ENCODE measurements at regions not wholly inside any gene's neighbourhood (a gene's known extent, or its start where the extent isn't known, plus 50 kb on each side); places are given as distances from the start of the nearest gene placed in this dataset.

DNA sequence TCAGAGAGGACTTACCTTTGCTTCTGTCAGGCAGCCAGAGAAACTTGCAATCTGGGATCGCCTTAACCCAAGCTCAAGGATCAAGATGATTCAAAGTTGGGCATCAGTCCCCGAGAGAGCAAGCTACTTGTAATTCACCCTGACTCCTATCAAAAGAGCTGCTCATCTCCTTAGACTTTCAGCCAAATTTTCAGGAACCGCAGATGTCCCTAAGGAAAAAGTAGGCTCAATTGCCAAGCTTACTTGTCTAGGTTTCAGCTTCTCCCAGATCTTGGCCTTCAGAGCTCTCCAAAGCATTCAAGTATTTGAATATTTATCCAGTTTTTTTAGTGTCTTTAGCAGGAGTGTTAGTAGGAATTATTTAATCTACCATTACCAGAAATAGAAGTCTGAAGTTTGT is 434.1 kb upstream of the MMS22L start:
- FAIRE-seq (no peak), DNase-seq (ENCODE audit: insufficient read length, low spot score) (no peak)
- TF ChIP-seq, protein P1, sequence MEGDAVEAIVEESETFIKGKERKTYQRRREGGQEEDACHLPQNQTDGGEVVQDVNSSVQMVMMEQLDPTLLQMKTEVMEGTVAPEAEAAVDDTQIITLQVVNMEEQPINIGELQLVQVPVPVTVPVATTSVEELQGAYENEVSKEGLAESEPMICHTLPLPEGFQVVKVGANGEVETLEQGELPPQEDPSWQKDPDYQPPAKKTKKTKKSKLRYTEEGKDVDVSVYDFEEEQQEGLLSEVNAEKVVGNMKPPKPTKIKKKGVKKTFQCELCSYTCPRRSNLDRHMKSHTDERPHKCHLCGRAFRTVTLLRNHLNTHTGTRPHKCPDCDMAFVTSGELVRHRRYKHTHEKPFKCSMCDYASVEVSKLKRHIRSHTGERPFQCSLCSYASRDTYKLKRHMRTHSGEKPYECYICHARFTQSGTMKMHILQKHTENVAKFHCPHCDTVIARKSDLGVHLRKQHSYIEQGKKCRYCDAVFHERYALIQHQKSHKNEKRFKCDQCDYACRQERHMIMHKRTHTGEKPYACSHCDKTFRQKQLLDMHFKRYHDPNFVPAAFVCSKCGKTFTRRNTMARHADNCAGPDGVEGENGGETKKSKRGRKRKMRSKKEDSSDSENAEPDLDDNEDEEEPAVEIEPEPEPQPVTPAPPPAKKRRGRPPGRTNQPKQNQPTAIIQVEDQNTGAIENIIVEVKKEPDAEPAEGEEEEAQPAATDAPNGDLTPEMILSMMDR (IDR thresholded peaks at IDR 0.05; ENCODE audit: insufficient read depth, missing control alignments), result no peak

GRCh38 chr6:97726378-97726777 is 443.4 kb upstream of the MMS22L start:
- TF ChIP-seq, protein P1 (IDR thresholded peaks at IDR 0.05; ENCODE audit: insufficient read depth, missing control alignments), result peak; percentile 27
- DNase-seq (ENCODE audit: insufficient read length, low spot score) (no peak), FAIRE-seq (no peak)

GRCh38 chr6:97732045-97732444 is 449.0 kb upstream of the MMS22L start:
- DNase-seq (ENCODE audit: insufficient read length, low spot score), result no peak
- TF ChIP-seq, protein P1 (IDR thresholded peaks at IDR 0.05; ENCODE audit: insufficient read depth, missing control alignments), result no peak
- FAIRE-seq, result no peak

- FAIRE-seq, result no peak
- TF ChIP-seq, protein P1 (IDR thresholded peaks at IDR 0.05; ENCODE audit: insufficient read depth, missing control alignments), result no peak
- no peak for DNase-seq (ENCODE audit: insufficient read length, low spot score)
Observed at GRCh38 chr6:97757575-97757974, 474.6 kb upstream of the MMS22L start.

DNA sequence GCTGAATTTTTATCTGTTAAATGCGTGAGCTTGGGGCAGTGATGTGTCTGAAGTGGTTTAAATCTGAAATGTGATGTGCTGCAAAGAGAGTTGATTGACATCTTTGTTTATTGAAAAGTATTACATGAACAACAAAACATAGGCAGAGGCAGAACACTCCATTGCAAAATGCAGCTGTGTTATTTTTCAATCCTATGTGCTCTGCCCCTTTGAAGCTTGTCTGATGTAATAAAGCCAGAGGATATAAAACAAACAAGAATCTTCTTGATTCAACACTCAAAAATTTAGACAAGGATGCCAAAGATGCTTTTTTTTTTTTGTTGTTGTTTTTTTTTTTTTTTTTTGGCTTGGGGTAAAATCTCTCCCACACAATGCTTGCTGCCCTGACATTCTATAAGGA is 482.4 kb upstream of the MMS22L start:
- no peak for FAIRE-seq
- no peak for DNase-seq (ENCODE audit: insufficient read length, low spot score)
- TF ChIP-seq, protein P1 (IDR thresholded peaks at IDR 0.05; ENCODE audit: insufficient read depth, missing control alignments), result no peak

- FAIRE-seq (no peak), DNase-seq (ENCODE audit: insufficient read length, low spot score) (no peak)
- TF ChIP-seq, protein P1 (IDR thresholded peaks at IDR 0.05; ENCODE audit: insufficient read depth, missing control alignments), result no peak
Observed at GRCh38 chr6:97771372-97771771, 488.4 kb upstream of the MMS22L start.

DNA sequence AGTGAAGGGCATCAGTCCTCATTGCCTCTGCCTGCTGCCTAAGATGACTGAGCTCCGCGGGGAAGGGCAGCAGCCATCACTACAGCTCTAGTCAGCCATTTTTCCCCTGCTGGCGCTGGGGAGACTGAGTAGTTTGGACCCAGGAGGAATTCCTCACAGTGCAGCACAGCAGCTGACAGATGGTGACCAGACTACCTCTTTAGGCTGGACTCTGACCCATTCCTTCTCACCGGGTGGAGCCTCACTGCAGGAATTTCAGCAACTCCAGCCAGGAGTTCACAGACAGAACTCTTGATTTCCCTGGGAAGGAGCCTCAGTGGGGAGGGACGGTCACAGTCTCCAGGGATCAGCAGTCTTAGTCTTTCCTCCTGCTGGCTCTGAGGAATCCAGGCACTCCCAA is 492.0 kb upstream of the MMS22L start:
- DNase-seq (ENCODE audit: insufficient read length, low spot score), result no peak
- no peak for FAIRE-seq
- TF ChIP-seq, protein P1 (IDR thresholded peaks at IDR 0.05; ENCODE audit: insufficient read depth, missing control alignments), result no peak
